Coronary artery (tissue), 2 donors: ENCODE measurements at regions not wholly inside any gene's neighbourhood (a gene's known extent, or its start where the extent isn't known, plus 50 kb on each side); places are given as distances from the start of the nearest gene placed in this dataset.
"Not testable (repeated sequence)": the region's sequence is repeated elsewhere in the genome, so short reads cannot be mapped to it uniquely, and the experiment has no call there.

Experiments used
- DNase-seq: peaks from one replicate; pipeline ENCODE4 v3.0.0-alpha.2; 2017; ENCODE audit warnings: low spot score
- H3K27ac ChIP-seq, 2 donors: fragments of 200-600 bp; sonication (generic); one replicate each; pipeline ENCODE4 v1.5.1; 2016 to 2019
- H3K4me3 ChIP-seq: fragments of 200-600 bp; sonication (generic); 2 replicates; pipeline ENCODE4 v1.5.1; 2016; ENCODE audit warnings: mild to moderate bottlenecking, moderate library complexity
- TF ChIP-seq, protein P1 (sequence below): fragments of 200-600 bp; sonication (generic); IDR thresholded peaks from one replicate; pipeline ENCODE4 v1.5.1; 2019; ENCODE audit warnings: antibody characterized with exemption

DNA sequence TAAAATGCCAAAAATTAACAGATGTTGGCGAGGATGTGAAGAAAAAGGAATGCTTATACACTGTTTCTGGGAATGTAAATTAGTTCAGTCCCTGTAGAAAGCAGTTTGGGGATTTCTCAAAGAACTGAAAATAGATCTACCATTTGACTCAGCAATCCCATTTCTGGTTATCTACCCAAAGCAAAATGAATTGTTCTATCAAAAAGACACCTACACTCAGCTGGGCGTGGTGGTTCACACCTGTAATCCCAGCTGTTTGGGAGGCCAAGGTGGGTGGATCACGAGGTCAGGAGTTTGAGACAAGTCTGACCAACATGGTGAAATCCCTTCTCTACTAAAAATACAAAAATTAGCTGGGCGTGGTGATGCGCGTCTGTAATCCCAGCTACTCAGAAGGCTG is 279.3 kb upstream of the PDE3A start:
- no peak for DNase-seq
- Histone ChIP-seq H3K27ac (no peak overlapping the region), H3K4me3 (no peak overlapping the region)
- TF ChIP-seq, protein P1, sequence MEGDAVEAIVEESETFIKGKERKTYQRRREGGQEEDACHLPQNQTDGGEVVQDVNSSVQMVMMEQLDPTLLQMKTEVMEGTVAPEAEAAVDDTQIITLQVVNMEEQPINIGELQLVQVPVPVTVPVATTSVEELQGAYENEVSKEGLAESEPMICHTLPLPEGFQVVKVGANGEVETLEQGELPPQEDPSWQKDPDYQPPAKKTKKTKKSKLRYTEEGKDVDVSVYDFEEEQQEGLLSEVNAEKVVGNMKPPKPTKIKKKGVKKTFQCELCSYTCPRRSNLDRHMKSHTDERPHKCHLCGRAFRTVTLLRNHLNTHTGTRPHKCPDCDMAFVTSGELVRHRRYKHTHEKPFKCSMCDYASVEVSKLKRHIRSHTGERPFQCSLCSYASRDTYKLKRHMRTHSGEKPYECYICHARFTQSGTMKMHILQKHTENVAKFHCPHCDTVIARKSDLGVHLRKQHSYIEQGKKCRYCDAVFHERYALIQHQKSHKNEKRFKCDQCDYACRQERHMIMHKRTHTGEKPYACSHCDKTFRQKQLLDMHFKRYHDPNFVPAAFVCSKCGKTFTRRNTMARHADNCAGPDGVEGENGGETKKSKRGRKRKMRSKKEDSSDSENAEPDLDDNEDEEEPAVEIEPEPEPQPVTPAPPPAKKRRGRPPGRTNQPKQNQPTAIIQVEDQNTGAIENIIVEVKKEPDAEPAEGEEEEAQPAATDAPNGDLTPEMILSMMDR, result no peak

DNA sequence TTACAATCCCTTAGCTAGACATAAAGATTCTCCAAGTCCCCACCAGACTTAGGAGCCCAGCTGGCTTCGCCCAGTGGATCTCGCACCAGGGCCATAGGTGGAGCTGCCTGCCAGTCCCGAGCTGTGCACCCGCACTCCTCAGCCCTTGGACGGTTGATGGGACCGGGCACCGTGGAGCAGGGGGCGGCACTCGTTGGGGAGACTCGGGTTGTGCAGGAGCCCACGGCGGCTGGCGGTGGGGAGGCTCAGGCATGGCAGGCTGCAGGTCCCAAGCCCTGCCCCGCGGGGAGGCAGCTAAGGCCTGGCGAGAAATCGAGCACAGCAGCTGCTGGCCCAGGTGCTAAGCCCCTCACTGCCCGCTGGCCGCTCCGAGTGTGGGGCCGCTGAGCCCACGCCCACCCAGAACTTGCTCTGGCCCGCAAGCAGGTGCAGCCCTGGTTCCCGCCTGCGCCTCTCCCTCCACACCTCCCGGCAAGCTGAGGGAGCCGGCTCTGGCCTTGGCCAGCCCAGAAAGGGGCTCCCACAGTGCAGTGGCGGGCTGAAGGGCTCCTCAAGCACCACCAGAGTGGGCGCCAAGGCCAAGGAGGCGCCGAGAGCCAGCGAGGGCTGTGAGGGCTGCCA is 275.0 kb upstream of the PDE3A start:
- not testable (repeated sequence) for H3K4me3 ChIP-seq, DNase-seq, H3K27ac ChIP-seq

DNA sequence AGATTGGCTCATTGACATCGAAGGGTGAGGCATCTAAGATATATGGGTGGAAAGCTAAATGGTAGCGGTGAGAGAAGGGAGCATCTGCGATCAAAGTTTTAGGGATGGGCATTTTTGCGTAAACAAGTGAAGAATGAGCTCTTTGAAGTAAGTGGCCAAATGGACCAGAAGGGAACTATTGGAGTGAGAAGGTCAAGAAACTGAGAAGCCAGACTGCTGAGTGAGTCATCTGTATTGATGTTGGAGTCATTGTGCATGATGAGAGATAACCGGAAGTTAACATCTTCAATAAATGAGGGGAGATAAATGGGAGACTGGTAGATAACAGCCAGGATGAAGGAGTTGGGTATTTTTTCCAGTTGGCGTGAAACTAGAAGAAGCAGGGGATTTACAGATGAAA is 271.9 kb upstream of the PDE3A start:
- TF ChIP-seq, protein P1, result no peak
- peak overlapping the region in 1 of 2 donors; percentile 81 for H3K27ac ChIP-seq
- no peak overlapping the region for H3K4me3 ChIP-seq
- DNase-seq, result no peak

DNA sequence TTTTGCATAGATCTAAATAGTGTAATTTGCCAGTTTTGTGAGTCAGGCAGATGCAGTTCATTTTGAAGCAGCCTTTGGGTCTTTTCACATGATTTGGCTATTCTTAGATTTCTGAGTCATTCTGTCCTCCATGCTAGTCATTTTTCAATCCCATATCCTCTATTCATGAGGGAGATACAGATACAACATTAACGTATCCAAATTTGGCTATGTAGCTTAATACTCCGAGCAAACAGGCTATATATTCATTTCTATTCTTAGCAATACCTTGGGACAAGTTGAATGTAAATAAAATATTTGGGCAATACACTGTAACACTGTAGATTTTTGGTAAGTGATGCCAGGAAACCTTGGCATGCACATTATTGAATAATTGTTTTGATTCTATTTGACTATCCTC is 270.7 kb upstream of the PDE3A start:
- no peak overlapping the region for H3K4me3 ChIP-seq
- TF ChIP-seq, protein P1, result no peak
- peak overlapping the region; percentile 80 to 81 for H3K27ac ChIP-seq
- no peak for DNase-seq

DNA sequence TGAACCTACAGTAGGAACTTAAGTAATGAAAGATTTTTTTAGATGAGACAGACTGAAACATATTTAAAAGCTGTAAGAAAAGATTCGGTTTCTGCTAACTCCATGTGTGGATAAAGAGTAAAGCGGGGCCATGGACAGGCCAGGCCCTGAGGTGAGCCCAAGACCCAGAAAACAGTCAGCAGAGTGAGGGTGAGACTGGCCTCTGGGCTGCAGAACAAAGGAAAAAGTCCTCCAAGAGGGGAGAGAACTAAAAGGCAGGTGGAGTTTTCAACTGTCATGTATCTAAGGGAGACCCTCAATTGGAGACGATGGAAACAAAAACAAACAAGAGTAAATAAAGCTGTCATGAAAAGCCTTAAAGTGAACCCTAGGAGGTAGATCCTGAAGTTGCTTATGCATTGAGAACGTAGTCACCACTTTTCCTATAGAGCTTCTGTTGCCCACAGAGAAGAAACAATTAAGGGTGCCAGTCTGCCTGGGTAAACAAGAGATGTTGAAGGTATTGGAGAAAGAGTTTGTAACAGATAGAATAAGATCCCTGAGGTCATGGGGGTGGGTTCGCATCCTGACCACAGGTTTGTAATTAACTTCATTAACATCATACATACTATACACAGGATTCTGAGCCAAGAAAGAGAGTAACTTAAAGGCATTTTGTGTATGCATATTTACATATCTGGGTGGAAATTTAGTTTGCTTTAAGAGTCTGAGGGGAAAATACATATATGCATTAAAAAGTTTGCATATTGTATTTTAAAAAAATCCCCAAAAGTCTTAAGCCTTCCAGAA is 268.7 kb upstream of the PDE3A start:
- H3K4me3 ChIP-seq, result no peak overlapping the region
- H3K27ac ChIP-seq, result peak overlapping the region; percentile 80 to 81
- no peak for DNase-seq
- TF ChIP-seq, protein P1, result no peak

DNA sequence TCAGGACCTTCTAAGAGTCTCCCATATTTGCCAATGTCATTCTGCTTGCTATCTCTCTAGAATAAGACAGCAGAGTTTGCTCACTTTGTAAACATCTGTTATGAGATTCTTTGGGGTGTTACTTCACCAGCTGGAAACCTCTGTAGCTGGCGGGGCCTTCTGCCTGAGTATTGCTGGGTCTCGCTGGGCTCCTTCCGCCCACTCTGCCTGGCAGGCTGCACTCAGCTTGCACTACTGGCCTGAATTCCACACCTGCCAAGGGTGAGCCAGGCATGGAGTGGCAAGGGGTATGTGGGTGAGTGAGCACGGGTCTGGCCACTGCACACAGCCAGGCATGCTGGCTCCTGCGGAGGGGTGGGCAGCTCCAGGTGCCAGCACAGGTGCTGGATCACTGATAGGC is 267.3 kb upstream of the PDE3A start:
- TF ChIP-seq, protein P1, result no peak
- DNase-seq, result no peak
- Histone ChIP-seq H3K4me3 (no peak overlapping the region), H3K27ac (peak overlapping the region; percentile 28 to 63)

DNA sequence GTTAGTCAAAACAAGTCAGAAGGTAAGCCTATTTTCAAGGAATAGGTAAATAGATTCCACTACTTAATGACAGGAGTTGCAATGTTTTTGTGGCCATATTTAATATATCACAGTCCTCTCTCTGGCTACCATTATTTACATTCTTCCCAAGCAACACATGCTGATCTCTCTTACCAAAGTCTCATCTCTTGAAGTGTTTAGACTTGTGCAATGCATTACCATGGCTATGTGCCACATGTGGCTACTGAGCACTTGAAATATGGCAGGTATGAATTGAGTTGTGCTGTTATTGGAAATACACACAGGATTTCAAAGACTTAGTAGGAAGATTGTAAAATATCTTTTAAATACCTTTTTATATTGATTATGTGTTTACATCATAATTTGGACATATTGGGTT is 262.4 kb upstream of the PDE3A start:
- TF ChIP-seq, protein P1, result no peak
- Histone ChIP-seq H3K4me3 (no peak overlapping the region), H3K27ac (no peak overlapping the region)
- no peak for DNase-seq
